Tibial nerve (tissue), 3 donors: ENCODE measurements at regions not wholly inside any gene's neighbourhood (a gene's known extent, or its start where the extent isn't known, plus 50 kb on each side); places are given as distances from the start of the nearest gene placed in this dataset.

Experiments
- POLR2A ChIP-seq, 2 donors: fragments of 450-650 bp; IDR thresholded peaks; one replicate each; pipeline ENCODE4 v1.6.1; 2017; ENCODE audit warnings: antibody characterized with exemption in 2 of 2, mild to moderate bottlenecking in 2 of 2, moderate library complexity in 2 of 2
- TF ChIP-seq, protein P1 (sequence below), 5 experiments: fragments of 200-600 bp in 3 of 5; fragments of 450-650 bp in 2 of 5; sonication (generic) in 3 of 5; IDR thresholded peaks; one replicate each; pipeline ENCODE4 v1.5.1; 2016 to 2019; ENCODE audit warnings: antibody characterized with exemption in 5 of 5, mild to moderate bottlenecking in 3 of 5, moderate library complexity in 2 of 5

DNA sequence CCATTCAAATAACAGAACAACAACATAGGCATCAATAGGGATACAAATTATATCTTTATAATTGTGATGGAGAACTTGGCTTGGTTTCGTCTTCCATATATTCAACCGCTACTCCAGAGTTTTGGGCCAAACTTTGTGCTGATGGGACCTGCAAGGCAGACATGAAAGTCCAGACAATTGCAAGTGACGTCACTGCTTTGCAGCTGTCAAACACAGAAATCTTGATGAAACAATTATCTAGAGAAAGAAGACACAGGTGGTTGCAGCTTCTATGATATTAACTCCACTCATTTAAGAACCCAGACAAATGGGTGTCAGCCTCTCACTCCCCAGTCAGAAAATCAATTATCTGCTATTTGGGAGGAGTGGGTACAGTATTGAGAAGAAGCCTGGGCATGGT is 390.6 kb downstream of the NUF2 start:
- TF ChIP-seq, protein P1, sequence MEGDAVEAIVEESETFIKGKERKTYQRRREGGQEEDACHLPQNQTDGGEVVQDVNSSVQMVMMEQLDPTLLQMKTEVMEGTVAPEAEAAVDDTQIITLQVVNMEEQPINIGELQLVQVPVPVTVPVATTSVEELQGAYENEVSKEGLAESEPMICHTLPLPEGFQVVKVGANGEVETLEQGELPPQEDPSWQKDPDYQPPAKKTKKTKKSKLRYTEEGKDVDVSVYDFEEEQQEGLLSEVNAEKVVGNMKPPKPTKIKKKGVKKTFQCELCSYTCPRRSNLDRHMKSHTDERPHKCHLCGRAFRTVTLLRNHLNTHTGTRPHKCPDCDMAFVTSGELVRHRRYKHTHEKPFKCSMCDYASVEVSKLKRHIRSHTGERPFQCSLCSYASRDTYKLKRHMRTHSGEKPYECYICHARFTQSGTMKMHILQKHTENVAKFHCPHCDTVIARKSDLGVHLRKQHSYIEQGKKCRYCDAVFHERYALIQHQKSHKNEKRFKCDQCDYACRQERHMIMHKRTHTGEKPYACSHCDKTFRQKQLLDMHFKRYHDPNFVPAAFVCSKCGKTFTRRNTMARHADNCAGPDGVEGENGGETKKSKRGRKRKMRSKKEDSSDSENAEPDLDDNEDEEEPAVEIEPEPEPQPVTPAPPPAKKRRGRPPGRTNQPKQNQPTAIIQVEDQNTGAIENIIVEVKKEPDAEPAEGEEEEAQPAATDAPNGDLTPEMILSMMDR (IDR thresholded peaks at IDR 0.05), result no peak
- no peak for TF ChIP-seq POLR2A (IDR thresholded peaks at IDR 0.05)
